ENCODE measurements at regions not wholly inside any gene's neighbourhood (a gene's known extent, or its start where the extent isn't known, plus 50 kb on each side); places are given as distances from the start of the nearest gene placed in this dataset.

- H3K4me3 ChIP-seq (replicated peaks; ENCODE audit: low read depth, low read length): no peak overlapping the region
- no peak for TF ChIP-seq CTCF (IDR thresholded peaks at IDR 0.05; ENCODE audit: low read depth, low read length, missing control alignments)
- no peak for DNase-seq (ENCODE audit: extremely low read depth, low read depth)
Observed at GRCh38 chr6:79330704-79331103, 96.2 kb upstream of the HMGN3 start.

GRCh38 chr6:79313254-79313653 is 78.8 kb upstream of the HMGN3 start:
- no peak for TF ChIP-seq CTCF (IDR thresholded peaks at IDR 0.05; ENCODE audit: low read depth, low read length, missing control alignments)
- H3K4me3 ChIP-seq (replicated peaks; ENCODE audit: low read depth, low read length): no peak overlapping the region
- DNase-seq (ENCODE audit: extremely low read depth, low read depth): no peak

GRCh38 chr6:79307321-79308036 is 73.0 kb upstream of the HMGN3 start:
- no peak for TF ChIP-seq CTCF (IDR thresholded peaks at IDR 0.05; ENCODE audit: low read depth, low read length, missing control alignments)

GRCh38 chr6:79305020-79305419 is 70.5 kb upstream of the HMGN3 start:
- H3K4me3 ChIP-seq (replicated peaks; ENCODE audit: low read depth, low read length): no peak overlapping the region
- TF ChIP-seq CTCF (IDR thresholded peaks at IDR 0.05; ENCODE audit: low read depth, low read length, missing control alignments): no peak
- no peak for DNase-seq (ENCODE audit: extremely low read depth, low read depth)

More at GRCh38 chr6:79307321-79308036, 73.0 kb upstream of the HMGN3 start:
- no peak for DNase-seq (ENCODE audit: extremely low read depth, low read depth)
- H3K4me3 ChIP-seq (replicated peaks; ENCODE audit: low read depth, low read length): no peak overlapping the region

- DNase-seq (ENCODE audit: extremely low read depth, low read depth): no peak
- no peak for TF ChIP-seq CTCF (IDR thresholded peaks at IDR 0.05; ENCODE audit: low read depth, low read length, missing control alignments)
- no peak overlapping the region for H3K4me3 ChIP-seq (replicated peaks; ENCODE audit: low read depth, low read length)
Observed at GRCh38 chr6:79302341-79302740, 67.9 kb upstream of the HMGN3 start.

- TF ChIP-seq CTCF (IDR thresholded peaks at IDR 0.05; ENCODE audit: low read depth, low read length, missing control alignments): no peak
- H3K4me3 ChIP-seq (replicated peaks; ENCODE audit: low read depth, low read length): no peak overlapping the region
- DNase-seq (ENCODE audit: extremely low read depth, low read depth): no peak
Observed at GRCh38 chr6:79301290-79301689, 66.8 kb upstream of the HMGN3 start.

GRCh38 chr6:79296211-79296610 is 61.7 kb upstream of the HMGN3 start:
- DNase-seq (ENCODE audit: extremely low read depth, low read depth): no peak
- no peak for TF ChIP-seq CTCF (IDR thresholded peaks at IDR 0.05; ENCODE audit: low read depth, low read length, missing control alignments)
- no peak overlapping the region for H3K4me3 ChIP-seq (replicated peaks; ENCODE audit: low read depth, low read length)
